GM23338 (cell line): ENCODE measurements at regions not wholly inside any gene's neighbourhood (a gene's known extent, or its start where the extent isn't known, plus 50 kb on each side); places are given as distances from the start of the nearest gene placed in this dataset.

ENCODE experiments used
- ATAC-seq: fragments of 200-7000 bp; cut with Tn5 transposase; 3 replicates; pipeline ENCODE4 v1.9.1; 2020
- DNase-seq: peaks from one replicate; pipeline ENCODE4 v3.0.0-alpha.2; 2015; ENCODE audit warnings: low spot score
- H2AFZ ChIP-seq: fragments of 200-600 bp; sonication (generic); 2 replicates; pipeline ENCODE4 v1.8.0; 2016; ENCODE audit warnings: antibody characterized with exemption, mild to moderate bottlenecking, moderate library complexity
- H3F3A ChIP-seq: fragments of 200-600 bp; sonication (generic); replicated peaks from 2 replicates; pipeline ENCODE4 v1.8.0; 2017; ENCODE audit warnings: antibody characterized with exemption, mixed run types, low read depth
- H3K27ac ChIP-seq: fragments of 200-600 bp; sonication (generic); 2 replicates; pipeline ENCODE4 v1.6.1; 2016; ENCODE audit warnings: low read depth
- H3K27me3 ChIP-seq: fragments of 200-600 bp; sonication (generic); 2 replicates; pipeline ENCODE4 v1.8.0; 2016; ENCODE audit warnings: mild to moderate bottlenecking, mixed run types, moderate library complexity; ENCODE audit not compliant: insufficient read depth
- H3K36me3 ChIP-seq: fragments of 200-600 bp; sonication (generic); 2 replicates; pipeline ENCODE4 v1.8.0; 2016; ENCODE audit warnings: mild to moderate bottlenecking; ENCODE audit not compliant: insufficient read depth
- H3K4me1 ChIP-seq: fragments of 200-600 bp; sonication (generic); 2 replicates; pipeline ENCODE4 v1.8.0; 2016; ENCODE audit warnings: mild to moderate bottlenecking, moderate library complexity; ENCODE audit not compliant: insufficient read depth
- H3K4me2 ChIP-seq: fragments of 200-600 bp; sonication (generic); 2 replicates; pipeline ENCODE4 v1.7.1; 2017; ENCODE audit warnings: mixed run types
- H3K4me3 ChIP-seq: fragments of 200-600 bp; sonication (generic); 2 replicates; pipeline ENCODE4 v1.6.1; 2016; ENCODE audit warnings: mixed run types
- H3K79me2 ChIP-seq: fragments of 200-600 bp; sonication (generic); replicated peaks from 2 replicates; pipeline ENCODE4 v1.8.0; 2017; ENCODE audit warnings: mild to moderate bottlenecking; ENCODE audit not compliant: insufficient read depth
- H3K9me2 ChIP-seq: fragments of 200-600 bp; sonication (generic); 2 replicates; pipeline ENCODE4 v1.8.0; 2017; ENCODE audit not compliant: insufficient read depth
- H4K20me1 ChIP-seq: fragments of 200-600 bp; sonication (generic); replicated peaks from 2 replicates; pipeline ENCODE4 v1.8.0; 2017; ENCODE audit warnings: mild to moderate bottlenecking; ENCODE audit not compliant: insufficient read depth
- H3K27ac Mint-ChIP-seq: 2 replicates; pipeline ENCODE4 v1.8.0; 2020; ENCODE audit warnings: inconsistent platforms, mild to moderate bottlenecking, moderate library complexity, mixed read lengths
- H3K27me3 Mint-ChIP-seq: 3 replicates; pipeline ENCODE4 v1.8.0; 2022; ENCODE audit warnings: low read depth, mild to moderate bottlenecking, moderate library complexity, mixed read lengths, inconsistent platforms; ENCODE audit not compliant: insufficient read depth, poor library complexity
- H3K36me3 Mint-ChIP-seq: 3 replicates; pipeline ENCODE4 v1.8.0; 2021; ENCODE audit warnings: low read depth, mild to moderate bottlenecking, inconsistent platforms, moderate library complexity, mixed read lengths
- H3K4me1 Mint-ChIP-seq: 3 replicates; pipeline ENCODE4 v1.8.0; 2020; ENCODE audit warnings: mild to moderate bottlenecking, inconsistent platforms, mixed read lengths
- H3K4me3 Mint-ChIP-seq: 3 replicates; pipeline ENCODE4 v1.8.0; 2021; ENCODE audit warnings: moderate library complexity, mild to moderate bottlenecking, inconsistent platforms, mixed read lengths
- H3K9me3 Mint-ChIP-seq: 3 replicates; pipeline ENCODE4 v1.8.0; 2020; ENCODE audit warnings: moderate library complexity, mild to moderate bottlenecking, inconsistent platforms, mixed read lengths
- CTCF ChIP-seq, 2 experiments: fragments of 200-600 bp in 1 of 2; sonication (generic) in 1 of 2; conservative IDR thresholded peaks; 2 replicates each; pipeline versions ENCODE4 v1.5.1 to v1.6.1; 2016 to 2017; ENCODE audit warnings: antibody characterized with exemption in 2 of 2, low read depth in 2 of 2, mild to moderate bottlenecking in 2 of 2, moderate library complexity in 1 of 2
- EZH2phosphoT487 ChIP-seq: fragments of 200-600 bp; sonication (generic); IDR thresholded peaks from one replicate; pipeline ENCODE4 v1.8.1; 2018; ENCODE audit warnings: antibody characterized with exemption; ENCODE audit not compliant: unreplicated experiment
- JUNB ChIP-seq: IDR thresholded peaks from one replicate; pipeline ENCODE4 v1.6.1; 2016; ENCODE audit warnings: antibody characterized with exemption; ENCODE audit not compliant: unreplicated experiment
- STAT1 ChIP-seq: IDR thresholded peaks from one replicate; pipeline ENCODE4 v1.6.1; 2016; ENCODE audit warnings: antibody characterized with exemption; ENCODE audit not compliant: unreplicated experiment
- ZNF331 ChIP-seq: fragments of 250-450 bp; sonication (Bioruptor Pico); IDR thresholded peaks from 2 replicates; pipeline ENCODE4 v1.5.0; 2020; ENCODE audit warnings: low read depth, mild to moderate bottlenecking, moderate library complexity
- TF ChIP-seq, protein P1 (sequence below): IDR thresholded peaks from one replicate; pipeline ENCODE4 v1.6.1; 2018; ENCODE audit warnings: antibody characterized with exemption; ENCODE audit not compliant: unreplicated experiment

GRCh38 chrX:22559506-22559905 is 286.8 kb downstream of the CBLL2 start:
- H4K20me1 ChIP-seq, result no peaks in the 10 kb centered on the region
- H3K4me2 ChIP-seq, result no peak overlapping the region
- ATAC-seq (no peak), DNase-seq (no peak)
- H3K4me3 ChIP-seq, result no peak overlapping the region
- H3K9me2 ChIP-seq, result no peaks in the 10 kb centered on the region
- Mint-ChIP-seq H3K27ac (no peak overlapping the region), H3K4me1 (no peaks in the 10 kb centered on the region), H3K27me3 (no peaks in the 10 kb centered on the region), H3K4me3 (no peak overlapping the region), H3K36me3 (no peaks in the 10 kb centered on the region), H3K9me3 (no peaks in the 10 kb centered on the region)
- H3F3A ChIP-seq, result no peaks in the 10 kb centered on the region
- H3K27ac ChIP-seq, result no peak overlapping the region
- H2AFZ ChIP-seq, result no peak overlapping the region
- no peaks in the 10 kb centered on the region for H3K79me2 ChIP-seq
- no peaks in the 10 kb centered on the region for H3K27me3 ChIP-seq
- no peaks in the 10 kb centered on the region for H3K4me1 ChIP-seq
- no peaks in the 10 kb centered on the region for H3K36me3 ChIP-seq
- no peak for TF ChIP-seq CTCF (conservative IDR thresholded peaks at IDR 0.05; ENCODE audit: low read depth in 2 of 2)
- TF ChIP-seq JUNB, result no peak
- no peak for TF ChIP-seq STAT1
- no peak for TF ChIP-seq EZH2phosphoT487
- no peak for TF ChIP-seq ZNF331 (CRISPR knock-in tag)

DNA sequence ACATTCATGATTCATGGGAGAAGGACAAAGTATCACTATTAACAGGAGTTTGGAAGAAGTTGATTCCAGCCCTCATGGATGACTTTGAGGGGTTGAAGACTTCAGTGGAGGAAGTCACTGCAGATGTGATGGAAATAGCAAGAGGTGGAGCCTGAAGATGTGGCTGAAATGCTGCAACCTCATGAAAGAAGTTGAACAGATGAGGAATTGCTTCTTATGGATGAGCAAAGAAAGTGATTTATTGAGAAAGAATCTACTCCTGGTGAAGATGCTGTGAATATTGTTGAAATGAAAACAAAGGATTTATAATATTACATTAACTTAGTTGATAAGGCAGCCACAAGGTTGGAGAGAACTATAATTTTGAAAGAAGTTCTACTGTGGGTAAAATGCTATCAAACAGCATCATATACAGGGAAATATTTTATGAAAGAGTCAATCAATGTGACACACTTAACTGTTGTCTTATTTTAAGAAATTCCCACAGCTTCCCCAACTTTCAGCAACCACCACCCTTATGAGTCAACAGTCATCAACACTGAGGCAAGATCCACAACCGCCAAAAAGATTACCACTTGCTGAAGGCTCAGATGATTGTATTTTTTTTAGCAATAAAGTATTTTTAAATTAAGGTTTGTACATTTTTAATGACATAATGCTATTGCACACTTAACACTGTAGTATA is 302.6 kb downstream of the CBLL2 start:
- no peaks in the 10 kb centered on the region for H3K4me1 ChIP-seq
- H2AFZ ChIP-seq, result no peak overlapping the region
- no peak overlapping the region for H3K27ac Mint-ChIP-seq
- H3K79me2 ChIP-seq, result no peaks in the 10 kb centered on the region
- no peaks in the 10 kb centered on the region for H3K27me3 Mint-ChIP-seq
- H3K36me3 Mint-ChIP-seq, result no peaks in the 10 kb centered on the region
- ATAC-seq, result no peak
- H4K20me1 ChIP-seq, result no peaks in the 10 kb centered on the region
- H3K27ac ChIP-seq, result no peak overlapping the region
- H3K4me1 Mint-ChIP-seq, result peaks cover 3% of the 10 kb centered on the region; the same call in 1 of the 3 replicates
- no peaks in the 10 kb centered on the region for H3K36me3 ChIP-seq
- no peak for TF ChIP-seq JUNB
- TF ChIP-seq, protein P1, sequence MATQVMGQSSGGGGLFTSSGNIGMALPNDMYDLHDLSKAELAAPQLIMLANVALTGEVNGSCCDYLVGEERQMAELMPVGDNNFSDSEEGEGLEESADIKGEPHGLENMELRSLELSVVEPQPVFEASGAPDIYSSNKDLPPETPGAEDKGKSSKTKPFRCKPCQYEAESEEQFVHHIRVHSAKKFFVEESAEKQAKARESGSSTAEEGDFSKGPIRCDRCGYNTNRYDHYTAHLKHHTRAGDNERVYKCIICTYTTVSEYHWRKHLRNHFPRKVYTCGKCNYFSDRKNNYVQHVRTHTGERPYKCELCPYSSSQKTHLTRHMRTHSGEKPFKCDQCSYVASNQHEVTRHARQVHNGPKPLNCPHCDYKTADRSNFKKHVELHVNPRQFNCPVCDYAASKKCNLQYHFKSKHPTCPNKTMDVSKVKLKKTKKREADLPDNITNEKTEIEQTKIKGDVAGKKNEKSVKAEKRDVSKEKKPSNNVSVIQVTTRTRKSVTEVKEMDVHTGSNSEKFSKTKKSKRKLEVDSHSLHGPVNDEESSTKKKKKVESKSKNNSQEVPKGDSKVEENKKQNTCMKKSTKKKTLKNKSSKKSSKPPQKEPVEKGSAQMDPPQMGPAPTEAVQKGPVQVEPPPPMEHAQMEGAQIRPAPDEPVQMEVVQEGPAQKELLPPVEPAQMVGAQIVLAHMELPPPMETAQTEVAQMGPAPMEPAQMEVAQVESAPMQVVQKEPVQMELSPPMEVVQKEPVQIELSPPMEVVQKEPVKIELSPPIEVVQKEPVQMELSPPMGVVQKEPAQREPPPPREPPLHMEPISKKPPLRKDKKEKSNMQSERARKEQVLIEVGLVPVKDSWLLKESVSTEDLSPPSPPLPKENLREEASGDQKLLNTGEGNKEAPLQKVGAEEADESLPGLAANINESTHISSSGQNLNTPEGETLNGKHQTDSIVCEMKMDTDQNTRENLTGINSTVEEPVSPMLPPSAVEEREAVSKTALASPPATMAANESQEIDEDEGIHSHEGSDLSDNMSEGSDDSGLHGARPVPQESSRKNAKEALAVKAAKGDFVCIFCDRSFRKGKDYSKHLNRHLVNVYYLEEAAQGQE, result no peak
- no peak for TF ChIP-seq EZH2phosphoT487
- DNase-seq, result no peak
- no peaks in the 10 kb centered on the region for H3F3A ChIP-seq
- H3K4me3 Mint-ChIP-seq, result no peak overlapping the region
- H3K4me3 ChIP-seq, result no peak overlapping the region
- H3K4me2 ChIP-seq, result no peak overlapping the region
- H3K27me3 ChIP-seq, result no peaks in the 10 kb centered on the region
- H3K9me3 Mint-ChIP-seq, result no peaks in the 10 kb centered on the region
- no peaks in the 10 kb centered on the region for H3K9me2 ChIP-seq
